CD4-positive, alpha-beta T cell (primary cell): ENCODE measurements at regions not wholly inside any gene's neighbourhood (a gene's known extent, or its start where the extent isn't known, plus 50 kb on each side); places are given as distances from the start of the nearest gene placed in this dataset.

ENCODE experiments used
- ATAC-seq: fragments of 200-7000 bp; cut with Tn5 transposase; one replicate; pipeline ENCODE4 v1.10.0; 2022; ENCODE audit warnings: mild to moderate bottlenecking; ENCODE audit not compliant: poor library complexity
- CTCF ChIA-PET: fragments of 350-600 bp; sonication (Branson Sonifier 250); formaldehyde crosslinking; loops from one replicate; lab custom pipeline; 2021; ENCODE audit warnings: antibody characterized with exemption, inconsistent platforms; lab: Charles Lee
- POLR2A ChIA-PET: fragments of 350-600 bp; sonication (Branson Sonifier 250); formaldehyde crosslinking; loops from one replicate; lab custom pipeline; 2021; ENCODE audit warnings: antibody characterized with exemption, inconsistent platforms; lab: Charles Lee
- DNase-seq, 14 experiments: peaks; one replicate each; pipeline ENCODE4 v3.0.0-alpha.2; 2013 to 2020; ENCODE audit warnings: mixed read lengths in 2 of 14
- H3K27ac ChIP-seq, 2 donors: one replicate each; pipeline versions ENCODE4 v1.5.1 to v1.7.0; 2013; ENCODE audit warnings: low read length in 2 of 2, low read depth in 1 of 2, mild to moderate bottlenecking in 1 of 2
- H3K27me3 ChIP-seq, 2 experiments: 1 replicate in 1 of 2; 2 replicates in 1 of 2; pipeline versions ENCODE4 v1.6.1 to v1.7.0; 2013; ENCODE audit warnings: low read length in 2 of 2, control low read depth in 1 of 2, mild to moderate bottlenecking in 1 of 2, moderate library complexity in 1 of 2; ENCODE audit not compliant: insufficient read depth in 2 of 2, control insufficient read depth in 1 of 2
- H3K36me3 ChIP-seq: one replicate; pipeline ENCODE4 v1.6.1; 2013; ENCODE audit warnings: low read length, control low read depth; ENCODE audit not compliant: insufficient read depth
- H3K4me1 ChIP-seq: one replicate; pipeline ENCODE4 v1.6.1; 2013; ENCODE audit warnings: low read length, control low read depth; ENCODE audit not compliant: insufficient read depth
- H3K4me3 ChIP-seq: one replicate; pipeline ENCODE4 v1.5.1; 2013; ENCODE audit warnings: mild to moderate bottlenecking, low read length, moderate library complexity
- H3K9me3 ChIP-seq, 2 experiments: 1 replicate in 1 of 2; 2 replicates in 1 of 2; pipeline versions ENCODE4 v1.6.1 to v1.7.0; 2013; ENCODE audit warnings: low read length in 2 of 2, mild to moderate bottlenecking in 2 of 2, control low read depth in 1 of 2, moderate library complexity in 1 of 2; ENCODE audit not compliant: control insufficient read depth in 1 of 2, insufficient read depth in 1 of 2
- H3K27ac Mint-ChIP-seq: one replicate; pipeline ENCODE4 v1.8.0; 2020; ENCODE audit warnings: mixed read lengths
- H3K27me3 Mint-ChIP-seq: one replicate; pipeline ENCODE4 v1.8.0; 2021; ENCODE audit warnings: mixed read lengths
- H3K36me3 Mint-ChIP-seq: one replicate; pipeline ENCODE4 v1.8.0; 2021; ENCODE audit warnings: low read depth, mixed read lengths
- H3K4me1 Mint-ChIP-seq: one replicate; pipeline ENCODE4 v1.8.0; 2021; ENCODE audit warnings: low read depth, mixed read lengths
- H3K4me3 Mint-ChIP-seq: one replicate; pipeline ENCODE4 v1.8.0; 2020; ENCODE audit warnings: mild to moderate bottlenecking, mixed read lengths
- H3K9me3 Mint-ChIP-seq: one replicate; pipeline ENCODE4 v1.8.0; 2020; ENCODE audit warnings: mixed read lengths
- CTCF ChIP-seq: fragments of 200-600 bp; IDR thresholded peaks from one replicate; pipeline ENCODE4 v1.8.0; 2022; ENCODE audit warnings: antibody characterized with exemption, mild to moderate bottlenecking
- intact Hi-C, 2 experiments: fragments of 100-400 bp; cut with DNase I in 1 of 2; cut with micrococcal nuclease in 1 of 2; formaldehyde crosslinking; loops; one replicate each; pipeline versions ENCODE4 v1.15.1 to v1.9.0; 2023 to 2025; cut with DNase I, micrococcal nuclease

- ChIA-PET CTCF (no interaction called here), POLR2A (no interaction called here)
- no peak overlapping the region for H3K27ac Mint-ChIP-seq
- intact Hi-C loops, result no loop called here
- Histone ChIP-seq H3K4me1 (no peaks in the 10 kb centered on the region), H3K9me3 (no peaks in the 10 kb centered on the region), H3K36me3 (no peaks in the 10 kb centered on the region), H3K4me3 (no peak overlapping the region), H3K27ac (no peak overlapping the region), H3K27me3 (no peaks in the 10 kb centered on the region)
- DNase-seq (no peak), ATAC-seq (no peak)
- H3K36me3 Mint-ChIP-seq, result no peaks in the 10 kb centered on the region
- no peak for TF ChIP-seq CTCF
- H3K4me3 Mint-ChIP-seq, result no peak overlapping the region
- no peaks in the 10 kb centered on the region for H3K4me1 Mint-ChIP-seq
- no peaks in the 10 kb centered on the region for H3K9me3 Mint-ChIP-seq
- no peaks in the 10 kb centered on the region for H3K27me3 Mint-ChIP-seq
Measured at GRCh38 chr5:143471041-143471509, 67.6 kb upstream of the NR3C1 start.

- no peaks in the 10 kb centered on the region for H3K27me3 ChIP-seq
- ChIA-PET CTCF (no interaction called here), POLR2A (no interaction called here)
- Mint-ChIP-seq H3K27me3 (no peaks in the 10 kb centered on the region), H3K27ac (no peak overlapping the region), H3K4me1 (no peaks in the 10 kb centered on the region), H3K4me3 (no peak overlapping the region), H3K36me3 (no peaks in the 10 kb centered on the region), H3K9me3 (no peaks in the 10 kb centered on the region)
- TF ChIP-seq CTCF, result no peak
- intact Hi-C loops, result no loop called here
- DNase-seq, result no peak
- no peak for ATAC-seq
- H3K36me3 ChIP-seq, result no peaks in the 10 kb centered on the region
- H3K27ac ChIP-seq, result no peak overlapping the region
- no peak overlapping the region for H3K4me3 ChIP-seq
- H3K4me1 ChIP-seq, result no peaks in the 10 kb centered on the region
- no peaks in the 10 kb centered on the region for H3K9me3 ChIP-seq
Measured at GRCh38 chr5:143470120-143470519, 66.6 kb upstream of the NR3C1 start.

GRCh38 chr5:143469125-143469524 is 65.6 kb upstream of the NR3C1 start:
- Histone ChIP-seq H3K9me3 (no peaks in the 10 kb centered on the region), H3K4me3 (no peak overlapping the region), H3K27ac (no peak overlapping the region), H3K36me3 (no peaks in the 10 kb centered on the region), H3K27me3 (no peaks in the 10 kb centered on the region), H3K4me1 (no peaks in the 10 kb centered on the region)
- intact Hi-C loops, result no loop called here
- Mint-ChIP-seq H3K4me3 (no peak overlapping the region), H3K27me3 (no peaks in the 10 kb centered on the region), H3K9me3 (no peaks in the 10 kb centered on the region), H3K27ac (no peak overlapping the region), H3K36me3 (no peaks in the 10 kb centered on the region), H3K4me1 (no peaks in the 10 kb centered on the region)
- ATAC-seq, result no peak
- TF ChIP-seq CTCF, result no peak
- CTCF ChIA-PET, result no interaction called here
- POLR2A ChIA-PET, result no interaction called here
- DNase-seq, result no peak
